Stimulated activated CD4-positive, alpha-beta T cell treated with anti-CD3 and anti-CD28 coated beads, Interleukin-15, amount 100 ng/mL, for 24 hours (primary cell): ENCODE measurements at regions not wholly inside any gene's neighbourhood (a gene's known extent, or its start where the extent isn't known, plus 50 kb on each side); places are given as distances from the start of the nearest gene placed in this dataset.

Experiments used
- DNase-seq: peaks from one replicate; pipeline ENCODE4 v3.0.0-alpha.2; 2020

DNA sequence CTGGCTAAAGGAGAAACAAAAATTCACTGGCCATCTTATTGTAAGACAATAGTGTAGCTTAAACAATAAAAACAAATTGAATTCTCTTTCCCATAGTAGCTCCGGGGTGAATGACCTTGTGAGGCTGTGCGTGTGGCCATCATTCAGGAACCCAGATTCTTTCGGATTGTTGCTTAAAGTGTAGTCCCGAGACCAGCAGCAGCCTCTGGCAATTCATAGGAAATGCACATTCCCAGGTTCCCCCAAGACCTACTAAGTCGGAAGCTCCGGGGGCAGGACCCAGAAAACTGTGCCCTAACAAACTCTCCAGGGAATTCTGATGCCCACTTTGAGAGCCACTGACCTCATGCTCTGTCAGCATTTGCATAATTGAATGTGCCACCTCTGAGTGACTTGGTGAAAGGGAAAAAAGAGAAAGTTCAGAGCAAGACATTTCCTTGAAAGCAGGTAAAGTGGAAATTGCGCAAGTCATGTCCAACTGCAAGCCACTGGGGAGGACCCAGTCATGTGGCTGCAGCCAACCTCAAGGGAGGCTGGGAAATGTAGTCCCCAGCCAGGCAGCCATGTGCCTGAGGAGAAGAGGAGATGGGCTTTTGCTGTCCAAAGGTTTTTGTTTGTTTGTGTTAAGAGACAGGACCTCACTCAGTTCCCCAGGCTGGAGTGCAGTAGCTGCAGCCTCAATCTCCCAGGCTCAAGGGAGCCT is 50.7 kb upstream of the PNMA8B start:
- DNase-seq = peak; percentile 46

DNA sequence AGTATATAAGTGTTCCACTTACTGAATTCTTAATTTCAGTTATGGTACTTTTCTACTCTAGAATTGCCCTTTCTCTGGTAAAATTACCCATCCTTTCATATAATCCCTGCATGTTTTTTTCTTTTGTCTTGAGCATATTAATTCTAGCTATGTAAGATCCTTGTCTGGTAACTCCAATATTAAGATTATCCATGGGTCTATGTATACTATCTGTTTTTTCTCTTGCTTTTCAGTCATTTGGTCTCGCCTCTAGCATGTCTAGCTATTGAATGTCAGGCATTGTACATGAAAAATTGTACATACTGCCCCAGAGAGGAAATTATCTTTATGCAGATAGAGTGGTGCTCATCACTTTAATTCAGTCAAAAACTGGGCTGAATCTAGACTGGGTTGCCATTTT is 50.4 kb upstream of the CALM3 start:
- no peak for DNase-seq

- DNase-seq = no peak
Measured at GRCh38 chr19:46551164-46551563, 50.0 kb upstream of the CALM3 start.
